ENCODE measurements at regions not wholly inside any gene's neighbourhood (a gene's known extent, or its start where the extent isn't known, plus 50 kb on each side); places are given as distances from the start of the nearest gene placed in this dataset.

DNA sequence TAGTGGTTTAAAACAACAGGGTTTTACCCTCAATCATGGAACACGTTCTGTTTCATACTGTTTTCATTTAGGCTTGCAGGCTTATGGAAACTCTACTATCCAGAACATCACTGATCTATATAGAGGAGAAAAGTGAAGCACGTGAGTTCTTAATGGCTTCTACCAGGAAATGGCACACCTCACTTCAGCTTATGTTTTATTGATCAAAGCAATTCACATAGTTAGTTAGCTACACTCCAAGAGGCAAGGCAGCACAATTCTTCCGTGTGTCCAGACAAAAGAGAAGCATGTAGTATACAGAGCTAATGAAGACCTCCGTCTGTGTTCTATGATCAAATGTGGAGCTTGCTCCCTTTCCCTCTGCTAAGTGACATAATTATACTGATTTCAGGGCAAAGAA, 353.3 kb upstream of the CD180 start:
- TF ChIP-seq, protein P1, sequence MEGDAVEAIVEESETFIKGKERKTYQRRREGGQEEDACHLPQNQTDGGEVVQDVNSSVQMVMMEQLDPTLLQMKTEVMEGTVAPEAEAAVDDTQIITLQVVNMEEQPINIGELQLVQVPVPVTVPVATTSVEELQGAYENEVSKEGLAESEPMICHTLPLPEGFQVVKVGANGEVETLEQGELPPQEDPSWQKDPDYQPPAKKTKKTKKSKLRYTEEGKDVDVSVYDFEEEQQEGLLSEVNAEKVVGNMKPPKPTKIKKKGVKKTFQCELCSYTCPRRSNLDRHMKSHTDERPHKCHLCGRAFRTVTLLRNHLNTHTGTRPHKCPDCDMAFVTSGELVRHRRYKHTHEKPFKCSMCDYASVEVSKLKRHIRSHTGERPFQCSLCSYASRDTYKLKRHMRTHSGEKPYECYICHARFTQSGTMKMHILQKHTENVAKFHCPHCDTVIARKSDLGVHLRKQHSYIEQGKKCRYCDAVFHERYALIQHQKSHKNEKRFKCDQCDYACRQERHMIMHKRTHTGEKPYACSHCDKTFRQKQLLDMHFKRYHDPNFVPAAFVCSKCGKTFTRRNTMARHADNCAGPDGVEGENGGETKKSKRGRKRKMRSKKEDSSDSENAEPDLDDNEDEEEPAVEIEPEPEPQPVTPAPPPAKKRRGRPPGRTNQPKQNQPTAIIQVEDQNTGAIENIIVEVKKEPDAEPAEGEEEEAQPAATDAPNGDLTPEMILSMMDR (IDR thresholded peaks at IDR 0.05), result no peak
- TF ChIP-seq POLR2A (IDR thresholded peaks at IDR 0.05), result no peak

Data from uterus (tissue), 2 donors.